ENCODE measurements at regions not wholly inside any gene's neighbourhood (a gene's known extent, or its start where the extent isn't known, plus 50 kb on each side); places are given as distances from the start of the nearest gene placed in this dataset.

- TF ChIP-seq REST (IDR thresholded peaks at IDR 0.05; ENCODE audit: insufficient read depth in 1 of 2, low read depth in 2 of 2, low read length in 2 of 2) = no peak
- no peak for TF ChIP-seq POLR2AphosphoS5 (IDR thresholded peaks at IDR 0.05; ENCODE audit: low read depth, low read length)
- no peak for TF ChIP-seq SIN3A (IDR thresholded peaks at IDR 0.05; ENCODE audit: borderline replicate concordance, insufficient read depth, low read length)
- TF ChIP-seq TAF1 (IDR thresholded peaks at IDR 0.05; ENCODE audit: borderline replicate concordance, insufficient read depth, low read length) = no peak
Observed at GRCh38 chr5:67974054-67974453, 241.5 kb upstream of the PIK3R1 start.

Measured in PFSK-1 (cell line).